Stimulated activated memory B cell treated with anti-CD40 and anti-IgM and Interleukin-4, amounts not matched to agents 10 μg/mL and 1 μg/mL and 100 μg/mL, for 72 hours (primary cell): ENCODE measurements at regions not wholly inside any gene's neighbourhood (a gene's known extent, or its start where the extent isn't known, plus 50 kb on each side); places are given as distances from the start of the nearest gene placed in this dataset.
"Not testable (repeated sequence)": the region's sequence is repeated elsewhere in the genome, so short reads cannot be mapped to it uniquely, and the experiment has no call there.

Experiments
- ATAC-seq: fragments of 150-1000 bp; cut with Tn5 transposase; 2 replicates; pipeline ENCODE4 v1.10.0; 2021
- H3K27ac Mint-ChIP-seq: one replicate; pipeline ENCODE4 v1.8.0; 2022; ENCODE audit warnings: mild to moderate bottlenecking, mixed read lengths
- H3K27me3 Mint-ChIP-seq: one replicate; pipeline ENCODE4 v1.8.0; 2022; ENCODE audit warnings: mixed read lengths
- H3K36me3 Mint-ChIP-seq: one replicate; pipeline ENCODE4 v1.8.0; 2022; ENCODE audit warnings: mixed read lengths
- H3K4me1 Mint-ChIP-seq: one replicate; pipeline ENCODE4 v1.8.0; 2022; ENCODE audit warnings: mixed read lengths
- H3K4me3 Mint-ChIP-seq: one replicate; pipeline ENCODE4 v1.8.0; 2022; ENCODE audit warnings: mild to moderate bottlenecking, moderate library complexity, mixed read lengths
- H3K9me3 Mint-ChIP-seq: one replicate; pipeline ENCODE4 v1.8.0; 2022; ENCODE audit warnings: mixed read lengths

DNA sequence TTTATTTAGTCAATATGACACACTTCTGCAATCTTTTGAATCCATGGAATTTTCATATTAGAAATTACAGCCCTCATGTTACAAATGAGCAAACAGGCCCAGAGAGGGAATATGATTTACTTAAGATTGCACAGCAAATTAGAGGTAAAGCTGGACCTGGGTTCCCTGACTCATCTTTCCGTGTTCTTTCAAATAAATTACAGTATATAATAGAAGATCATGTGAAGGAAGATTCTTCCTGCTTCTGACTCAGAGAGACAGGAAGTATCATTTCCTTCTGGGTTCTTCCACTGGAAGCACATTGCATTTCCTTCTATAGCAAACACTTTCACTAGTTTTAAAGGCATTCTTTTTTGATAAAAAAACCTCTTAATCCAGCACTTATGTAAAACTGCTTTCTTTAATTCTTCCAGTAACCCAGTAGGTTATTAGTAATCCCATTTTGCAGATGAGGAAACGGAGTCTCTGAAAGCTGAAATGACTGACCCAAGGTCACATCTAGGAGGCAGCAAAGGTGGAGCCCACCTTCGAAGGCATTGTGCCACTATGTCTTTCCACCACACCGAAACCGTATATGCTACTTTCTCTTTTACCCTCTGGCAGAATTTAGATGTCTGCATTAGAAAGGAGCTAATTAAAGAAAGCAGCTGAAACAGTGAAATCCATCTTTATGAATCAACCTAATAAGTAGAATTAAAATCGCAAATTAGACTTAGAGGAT is 566.7 kb upstream of the KLF4 start:
- Mint-ChIP-seq H3K36me3 (no peaks in the 10 kb centered on the region), H3K9me3 (no peaks in the 10 kb centered on the region), H3K4me3 (no peak overlapping the region), H3K27me3 (no peaks in the 10 kb centered on the region), H3K27ac (no peak overlapping the region), H3K4me1 (no peaks in the 10 kb centered on the region)
- no peak for ATAC-seq

DNA sequence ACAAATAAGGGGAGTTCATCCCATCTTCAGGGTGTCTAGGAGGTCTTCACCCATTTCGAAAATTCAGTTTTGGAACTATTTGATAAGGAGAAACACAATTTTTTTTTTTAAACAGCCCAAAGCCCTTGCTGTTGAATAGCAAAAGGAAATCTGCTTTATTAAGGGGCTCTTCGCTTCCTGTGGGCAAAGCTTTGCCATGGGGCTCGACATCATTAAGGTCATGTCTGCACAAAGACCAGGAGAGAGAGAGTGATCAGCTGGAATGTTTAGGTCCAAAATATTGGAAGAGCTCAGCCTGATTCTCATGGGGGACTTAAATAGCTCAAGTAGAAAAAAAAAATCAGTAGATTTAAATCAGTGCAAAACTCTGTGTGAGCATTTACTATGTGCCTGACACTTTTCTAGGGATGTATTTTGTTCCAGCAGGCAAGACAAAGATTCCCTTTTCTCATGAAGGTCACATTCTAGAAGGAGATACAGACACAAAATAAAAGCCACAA is 564.6 kb upstream of the KLF4 start:
- Mint-ChIP-seq H3K4me1 (no peaks in the 10 kb centered on the region), H3K27me3 (no peaks in the 10 kb centered on the region), H3K36me3 (no peaks in the 10 kb centered on the region), H3K4me3 (no peak overlapping the region), H3K27ac (no peak overlapping the region), H3K9me3 (no peaks in the 10 kb centered on the region)
- ATAC-seq = no peak

DNA sequence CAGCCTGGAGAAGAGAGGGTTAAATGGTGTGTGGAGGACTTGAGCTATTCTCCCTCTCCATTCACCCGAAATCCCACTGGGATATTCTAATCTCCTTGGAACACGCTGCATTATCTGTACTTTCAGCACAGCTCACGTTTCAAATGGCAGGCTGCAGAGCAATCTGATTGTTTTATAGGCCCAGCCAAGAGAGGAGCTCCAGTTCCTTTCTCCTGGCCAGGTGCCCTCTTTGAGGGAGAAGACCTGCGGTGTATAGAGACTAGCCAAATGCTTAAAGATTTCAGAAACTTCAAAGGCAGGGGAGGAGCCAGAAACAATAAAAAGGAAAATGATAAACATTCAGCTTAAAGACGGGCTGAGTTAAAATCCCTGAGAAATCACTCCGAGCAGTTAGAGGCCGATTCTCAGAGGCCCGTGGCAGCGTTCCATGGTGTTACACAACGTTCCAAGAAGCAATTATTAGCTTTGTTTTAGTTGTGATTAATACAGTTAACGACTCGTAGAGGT is 564.0 kb upstream of the KLF4 start:
- no peak overlapping the region for H3K27ac Mint-ChIP-seq
- H3K9me3 Mint-ChIP-seq = no peaks in the 10 kb centered on the region
- no peak for ATAC-seq

DNA sequence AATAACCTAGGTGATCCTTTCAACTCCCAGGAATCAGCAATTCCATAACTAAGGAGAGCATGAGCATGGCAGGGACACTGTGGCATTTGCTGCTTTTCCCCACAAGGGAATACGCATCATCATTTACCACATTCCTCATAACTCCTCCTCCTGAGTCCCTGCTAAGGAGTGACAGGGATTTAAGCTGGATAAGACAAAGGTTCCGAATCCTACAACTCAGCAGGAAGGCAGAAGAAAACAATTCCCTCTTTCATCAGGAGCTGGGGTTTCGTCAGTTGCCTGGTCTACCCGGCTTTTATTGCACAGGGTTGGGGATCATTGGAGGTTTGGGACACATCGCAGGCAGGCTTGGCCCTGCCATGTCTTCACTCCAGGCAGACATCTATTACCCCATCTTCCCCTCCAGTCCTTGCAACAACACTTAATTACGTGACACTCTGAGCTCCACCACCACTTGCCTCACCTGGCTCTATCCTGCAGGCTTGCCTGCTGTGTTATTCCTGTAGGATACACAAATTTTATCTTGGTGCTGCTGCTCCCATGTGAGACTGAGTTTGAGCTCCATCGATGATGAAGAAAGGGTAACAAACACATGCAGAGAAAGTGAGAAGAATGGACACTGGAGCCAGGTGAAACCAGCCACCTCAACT is 563.0 kb upstream of the KLF4 start:
- Mint-ChIP-seq H3K4me3 (no peak overlapping the region), H3K4me1 (no peaks in the 10 kb centered on the region), H3K27ac (no peak overlapping the region), H3K9me3 (no peaks in the 10 kb centered on the region), H3K36me3 (no peaks in the 10 kb centered on the region), H3K27me3 (peaks cover 7% of the 10 kb centered on the region)
- no peak for ATAC-seq

More for the DNA sequence above, 564.0 kb upstream of the KLF4 start:
- no peaks in the 10 kb centered on the region for H3K4me1 Mint-ChIP-seq
- peaks cover 1% of the 10 kb centered on the region for H3K27me3 Mint-ChIP-seq
- H3K36me3 Mint-ChIP-seq = no peaks in the 10 kb centered on the region
- no peak overlapping the region for H3K4me3 Mint-ChIP-seq

DNA sequence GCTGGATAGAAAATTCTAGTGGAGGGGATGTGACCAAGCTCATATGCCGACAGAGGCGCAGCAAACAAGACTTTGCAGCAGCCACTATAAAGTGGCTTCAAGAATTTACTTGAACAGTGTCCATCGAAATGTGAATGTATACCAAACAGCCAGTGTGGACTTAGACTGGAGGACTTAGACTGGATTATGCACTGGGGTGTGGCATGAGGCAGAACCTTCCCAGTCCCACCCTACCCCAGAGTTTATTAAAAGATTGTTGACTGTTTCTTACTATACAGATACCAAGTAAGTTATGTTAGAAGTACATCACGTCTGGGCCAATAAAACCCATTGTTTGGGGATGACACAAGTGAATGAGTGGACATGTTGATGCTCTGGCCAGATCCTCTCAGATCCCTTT is 561.3 kb upstream of the KLF4 start:
- no peaks in the 10 kb centered on the region for H3K4me1 Mint-ChIP-seq
- no peaks in the 10 kb centered on the region for H3K9me3 Mint-ChIP-seq
- no peak overlapping the region for H3K27ac Mint-ChIP-seq
- no peak for ATAC-seq
- H3K4me3 Mint-ChIP-seq = no peak overlapping the region
- H3K36me3 Mint-ChIP-seq = no peaks in the 10 kb centered on the region
- H3K27me3 Mint-ChIP-seq = peaks cover 7% of the 10 kb centered on the region

DNA sequence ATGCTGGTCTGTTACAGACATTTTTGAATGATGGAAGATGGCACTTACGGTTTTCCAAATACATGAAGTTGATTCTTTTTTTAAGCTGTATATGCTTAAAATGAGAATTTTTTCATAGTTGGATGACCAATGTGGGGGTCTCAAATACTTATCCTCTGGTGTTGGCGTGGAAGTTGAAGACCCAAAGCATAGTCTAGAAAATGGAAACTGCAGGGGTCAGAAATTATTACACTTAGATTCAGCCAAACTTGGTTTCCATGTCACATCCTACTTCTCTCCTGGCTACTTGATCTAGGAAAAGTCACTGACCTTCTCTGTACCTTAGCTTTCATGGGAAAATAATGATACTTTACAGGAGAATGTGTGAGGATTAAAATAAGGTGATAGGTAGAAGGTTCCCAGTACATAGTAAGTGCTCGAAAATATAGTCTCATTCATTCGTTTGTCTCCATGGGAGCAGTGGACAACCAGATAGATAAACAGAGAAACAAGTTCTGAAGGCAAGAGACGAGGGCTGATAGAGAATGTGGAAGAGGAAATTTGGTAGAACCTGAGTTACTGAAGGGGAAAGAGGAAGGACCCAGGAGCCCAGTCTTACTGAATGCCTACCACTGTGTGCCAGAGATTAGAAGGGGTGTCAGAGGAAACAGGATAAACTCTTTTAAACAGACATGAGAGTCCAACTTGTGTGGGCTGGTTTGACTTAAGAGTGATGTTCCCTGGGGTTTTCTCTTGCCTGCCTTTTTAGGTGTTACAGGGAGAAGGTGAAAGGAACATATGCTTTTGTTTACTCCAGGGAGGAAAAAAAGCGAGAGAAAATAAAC is 560.3 kb upstream of the KLF4 start:
- no peaks in the 10 kb centered on the region for H3K4me1 Mint-ChIP-seq
- ATAC-seq = no peak
- no peak overlapping the region for H3K4me3 Mint-ChIP-seq
- H3K9me3 Mint-ChIP-seq = no peaks in the 10 kb centered on the region
- H3K27me3 Mint-ChIP-seq = peaks cover 7% of the 10 kb centered on the region
- no peaks in the 10 kb centered on the region for H3K36me3 Mint-ChIP-seq
- H3K27ac Mint-ChIP-seq = no peak overlapping the region

DNA sequence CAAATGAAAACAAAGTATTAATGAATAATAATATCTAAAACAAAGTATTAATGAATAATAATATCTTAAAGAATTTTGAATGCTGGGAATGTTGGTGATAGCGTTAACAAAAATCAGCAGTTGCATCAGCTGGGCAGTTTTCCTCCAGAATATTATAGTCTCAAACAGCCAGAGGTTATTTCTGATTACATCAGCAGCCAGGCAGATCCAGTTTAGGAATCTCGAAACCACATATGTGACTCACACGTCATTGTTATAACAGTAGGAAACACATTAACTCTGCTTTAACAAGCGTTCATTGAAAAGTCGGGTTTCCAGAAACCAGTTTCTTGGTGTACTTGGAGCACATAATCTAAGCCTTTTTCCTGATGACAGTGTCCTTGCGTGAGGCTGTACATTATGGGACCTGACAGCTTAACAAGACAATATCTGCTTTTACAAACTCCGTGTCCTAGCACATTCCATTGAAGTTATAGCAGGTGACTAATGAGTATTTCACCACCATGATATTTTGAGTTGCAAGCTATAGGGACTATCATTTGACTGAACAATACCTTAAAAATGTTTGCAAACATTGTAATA is 559.5 kb upstream of the KLF4 start:
- H3K36me3 Mint-ChIP-seq = no peaks in the 10 kb centered on the region
- no peak for ATAC-seq
- H3K4me3 Mint-ChIP-seq = no peak overlapping the region
- H3K4me1 Mint-ChIP-seq = no peaks in the 10 kb centered on the region
- H3K9me3 Mint-ChIP-seq = peaks cover 4% of the 10 kb centered on the region
- H3K27me3 Mint-ChIP-seq = peaks cover 7% of the 10 kb centered on the region
- H3K27ac Mint-ChIP-seq = no peak overlapping the region

DNA sequence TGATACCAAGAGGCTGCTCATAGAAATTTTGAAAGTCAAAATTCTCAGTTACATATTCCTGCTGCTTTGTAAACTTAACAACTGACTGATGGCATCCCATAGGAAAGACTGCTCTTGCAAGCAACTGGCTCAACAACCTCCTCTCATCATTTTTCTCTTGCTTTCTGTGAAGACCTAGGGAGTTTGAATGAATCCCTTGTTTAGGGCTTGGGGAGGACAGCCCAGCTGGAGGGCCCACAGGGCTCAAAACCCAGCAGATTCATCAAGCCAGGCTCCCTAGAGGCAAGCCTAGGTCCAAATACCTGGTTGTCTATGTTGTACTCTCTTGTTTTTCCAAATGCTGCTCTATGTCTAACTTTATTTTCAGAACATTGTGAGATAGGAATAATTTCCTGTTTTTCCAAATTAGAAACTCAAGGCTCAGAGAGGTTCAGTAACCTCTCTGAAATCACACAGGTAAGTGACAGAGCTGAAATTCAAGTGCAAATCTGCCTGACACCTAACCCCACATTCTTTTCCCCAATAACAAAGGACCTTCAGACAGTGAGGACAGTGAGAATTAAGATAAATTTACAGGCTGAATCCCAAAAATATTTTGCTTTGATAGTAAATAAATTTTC is 558.9 kb upstream of the KLF4 start:
- no peak for ATAC-seq
- H3K4me3 Mint-ChIP-seq = no peak overlapping the region
- no peaks in the 10 kb centered on the region for H3K36me3 Mint-ChIP-seq
- peaks cover 4% of the 10 kb centered on the region for H3K9me3 Mint-ChIP-seq
- no peak overlapping the region for H3K27ac Mint-ChIP-seq
- H3K27me3 Mint-ChIP-seq = peaks cover 7% of the 10 kb centered on the region
- H3K4me1 Mint-ChIP-seq = no peaks in the 10 kb centered on the region

DNA sequence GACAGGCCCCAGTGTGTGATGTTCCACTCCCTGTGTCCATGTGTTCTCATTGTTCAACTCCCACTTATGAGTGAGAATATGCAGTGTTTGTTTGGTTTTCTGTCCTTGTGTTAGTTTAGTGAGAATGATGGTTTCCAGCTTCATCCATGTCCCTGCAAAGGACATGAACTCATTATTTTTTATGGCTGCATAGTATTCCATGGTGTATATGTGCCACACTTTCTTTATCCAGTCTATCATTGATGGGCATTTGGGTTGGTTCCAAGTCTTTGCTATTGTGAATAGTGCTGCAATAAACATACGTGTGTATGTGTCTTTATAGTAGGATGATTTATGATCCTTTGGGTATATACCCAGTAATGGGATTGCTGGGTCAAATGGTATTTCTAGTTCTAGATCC is 558.2 kb upstream of the KLF4 start:
- not testable (repeated sequence) for ATAC-seq, H3K4me1 Mint-ChIP-seq, H3K27me3 Mint-ChIP-seq, H3K4me3 Mint-ChIP-seq, H3K36me3 Mint-ChIP-seq, H3K9me3 Mint-ChIP-seq, H3K27ac Mint-ChIP-seq

DNA sequence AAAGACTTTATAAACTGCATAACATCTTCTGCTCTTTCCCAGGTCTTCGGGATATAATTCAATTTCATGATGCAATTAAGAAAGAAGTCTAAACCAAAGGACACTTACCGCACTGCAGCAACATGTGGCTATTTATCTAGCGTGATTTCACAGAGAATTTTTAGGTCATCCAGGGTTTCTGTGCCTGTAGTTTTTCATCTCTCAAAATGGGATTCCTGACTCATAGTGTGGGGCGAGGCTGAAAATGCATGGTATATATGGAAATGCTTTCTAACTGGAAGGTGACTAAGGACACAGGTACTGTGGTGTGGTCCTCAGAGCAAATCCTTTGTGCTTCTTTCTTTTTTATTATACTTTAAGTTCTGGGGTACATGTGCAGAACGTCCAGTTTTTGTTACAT is 557.7 kb upstream of the KLF4 start:
- Mint-ChIP-seq H3K27ac (no peak overlapping the region), H3K9me3 (peaks cover 7% of the 10 kb centered on the region)

DNA sequence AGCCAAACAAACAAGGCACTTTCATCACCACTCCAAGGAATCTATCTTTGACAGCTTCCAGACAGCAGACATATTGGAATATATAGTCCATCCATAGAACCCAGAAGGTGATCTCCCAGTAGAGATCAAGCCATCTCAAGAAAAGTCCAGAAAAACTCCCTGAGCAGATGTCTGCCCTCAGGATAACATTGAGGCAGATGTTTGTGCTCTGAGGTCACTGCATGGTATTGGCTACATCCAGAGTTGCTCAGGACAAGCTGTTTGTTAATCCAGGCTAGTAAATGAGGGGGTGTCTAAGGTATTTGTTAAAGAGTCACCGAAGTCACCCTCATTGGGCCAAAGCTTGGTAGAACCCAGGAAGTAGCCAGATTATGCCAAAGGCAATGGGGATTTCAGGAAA is 556.3 kb upstream of the KLF4 start:
- no peak overlapping the region for H3K27ac Mint-ChIP-seq
- H3K4me1 Mint-ChIP-seq = peaks cover 11% of the 10 kb centered on the region
- H3K36me3 Mint-ChIP-seq = no peaks in the 10 kb centered on the region
- peaks cover 7% of the 10 kb centered on the region for H3K27me3 Mint-ChIP-seq
- peaks cover 7% of the 10 kb centered on the region for H3K9me3 Mint-ChIP-seq
- ATAC-seq = no peak
- H3K4me3 Mint-ChIP-seq = no peak overlapping the region

More for the DNA sequence above, 557.7 kb upstream of the KLF4 start:
- Mint-ChIP-seq H3K36me3 (no peaks in the 10 kb centered on the region), H3K4me3 (no peak overlapping the region), H3K4me1 (no peaks in the 10 kb centered on the region), H3K27me3 (peaks cover 7% of the 10 kb centered on the region)
- ATAC-seq = no peak

DNA sequence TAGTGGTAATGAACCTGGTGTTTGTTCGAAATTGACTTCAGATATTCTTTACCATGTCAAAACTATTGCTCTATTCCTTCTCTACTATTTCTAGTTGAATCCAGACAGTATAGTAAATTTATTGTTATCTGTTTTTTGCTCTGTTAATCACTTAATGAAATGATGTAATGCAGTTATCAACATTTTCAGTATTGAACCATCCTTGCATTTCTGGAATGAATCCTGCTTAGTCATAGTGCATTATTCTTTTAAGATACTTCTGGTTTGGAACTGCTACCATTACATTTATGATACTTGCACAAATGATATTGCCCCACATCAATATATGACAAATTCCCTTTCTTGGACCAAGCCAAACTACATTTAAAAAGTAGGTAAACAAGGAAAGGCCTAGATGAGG is 554.0 kb upstream of the KLF4 start:
- peaks cover 15% of the 10 kb centered on the region for H3K4me1 Mint-ChIP-seq
- H3K27me3 Mint-ChIP-seq = peaks cover 6% of the 10 kb centered on the region
- H3K4me3 Mint-ChIP-seq = no peak overlapping the region
- peaks cover 7% of the 10 kb centered on the region for H3K9me3 Mint-ChIP-seq
- H3K36me3 Mint-ChIP-seq = no peaks in the 10 kb centered on the region
- ATAC-seq = no peak
- no peak overlapping the region for H3K27ac Mint-ChIP-seq

DNA sequence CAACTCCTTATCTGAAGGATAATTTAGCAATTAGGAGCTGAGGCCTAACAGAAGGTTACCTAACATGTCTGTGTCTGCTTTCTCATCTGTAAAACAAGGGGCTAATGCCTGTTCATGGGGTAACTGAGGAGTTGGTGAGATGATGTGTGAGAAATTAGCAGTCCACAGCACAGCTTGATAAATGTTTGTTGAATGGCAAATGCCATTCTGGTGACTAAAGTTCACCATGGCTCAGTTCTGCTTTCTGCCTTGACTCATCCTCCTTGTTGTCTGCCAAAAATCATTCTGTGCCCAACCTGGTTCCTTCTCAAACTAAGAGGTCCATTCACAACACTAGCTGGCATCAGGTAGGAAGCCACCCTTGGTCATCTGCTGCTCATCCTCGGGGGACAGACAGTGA is 552.0 kb upstream of the KLF4 start:
- peaks cover 15% of the 10 kb centered on the region for H3K4me1 Mint-ChIP-seq
- H3K27me3 Mint-ChIP-seq = no peaks in the 10 kb centered on the region
- no peak overlapping the region for H3K4me3 Mint-ChIP-seq
- peak overlapping the region; percentile 70 for H3K27ac Mint-ChIP-seq
- no peaks in the 10 kb centered on the region for H3K36me3 Mint-ChIP-seq
- peaks cover 7% of the 10 kb centered on the region for H3K9me3 Mint-ChIP-seq
- peak; percentile 90 for ATAC-seq

DNA sequence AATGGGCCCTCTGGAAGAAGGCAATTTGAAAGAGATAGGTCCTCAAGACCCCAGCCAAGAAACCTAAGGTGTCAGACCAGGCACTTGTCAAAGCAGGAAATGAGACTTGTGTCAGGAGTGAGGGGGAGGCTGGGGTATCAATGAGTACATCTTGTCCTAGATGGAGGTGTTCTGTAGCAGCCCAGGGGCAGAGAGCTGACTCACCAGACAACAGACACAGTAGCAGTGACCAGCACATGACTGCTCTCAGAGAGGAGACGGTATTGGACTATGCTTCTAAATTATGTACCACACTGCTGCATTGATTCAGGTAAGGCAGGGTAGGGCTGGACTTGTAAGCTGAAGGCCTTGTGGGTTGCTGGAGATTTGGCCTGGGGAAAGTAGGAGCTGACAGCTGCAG is 551.2 kb upstream of the KLF4 start:
- peaks cover 7% of the 10 kb centered on the region for H3K9me3 Mint-ChIP-seq
- peaks cover 15% of the 10 kb centered on the region for H3K4me1 Mint-ChIP-seq
- H3K27ac Mint-ChIP-seq = peak overlapping the region; percentile 70
- no peaks in the 10 kb centered on the region for H3K36me3 Mint-ChIP-seq
- no peak for ATAC-seq
- H3K27me3 Mint-ChIP-seq = no peaks in the 10 kb centered on the region
- H3K4me3 Mint-ChIP-seq = no peak overlapping the region

DNA sequence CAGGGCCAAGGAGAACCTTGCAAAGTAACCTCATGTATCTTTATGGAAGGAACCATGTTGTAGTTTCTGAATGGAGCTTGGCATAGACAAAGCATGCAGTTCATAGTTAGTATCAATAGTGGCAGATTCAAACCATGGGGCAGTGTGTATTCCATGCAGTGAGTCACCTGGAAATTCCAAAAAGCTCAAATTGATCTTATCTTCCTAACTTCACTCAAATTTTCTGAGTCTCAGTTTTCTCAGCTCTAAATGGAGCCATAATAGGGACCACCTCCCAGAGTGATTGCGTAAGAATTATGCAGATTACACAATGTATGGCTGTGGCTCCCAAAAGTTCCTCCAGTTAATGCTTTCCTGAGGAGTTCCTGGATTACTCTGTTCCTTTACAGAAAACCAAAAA is 549.9 kb upstream of the KLF4 start:
- peaks cover 5% of the 10 kb centered on the region for H3K9me3 Mint-ChIP-seq
- H3K4me3 Mint-ChIP-seq = no peak overlapping the region
- no peaks in the 10 kb centered on the region for H3K36me3 Mint-ChIP-seq
- no peak overlapping the region for H3K27ac Mint-ChIP-seq
- no peaks in the 10 kb centered on the region for H3K27me3 Mint-ChIP-seq
- ATAC-seq = no peak
- H3K4me1 Mint-ChIP-seq = peaks cover 15% of the 10 kb centered on the region
